RPMI7951 (cell line): ENCODE measurements at regions not wholly inside any gene's neighbourhood (a gene's known extent, or its start where the extent isn't known, plus 50 kb on each side); places are given as distances from the start of the nearest gene placed in this dataset.

Experiments
- DNase-seq: peaks from one replicate; pipeline ENCODE4 v3.0.0-alpha.2; 2012; ENCODE audit warnings: low read depth

DNA sequence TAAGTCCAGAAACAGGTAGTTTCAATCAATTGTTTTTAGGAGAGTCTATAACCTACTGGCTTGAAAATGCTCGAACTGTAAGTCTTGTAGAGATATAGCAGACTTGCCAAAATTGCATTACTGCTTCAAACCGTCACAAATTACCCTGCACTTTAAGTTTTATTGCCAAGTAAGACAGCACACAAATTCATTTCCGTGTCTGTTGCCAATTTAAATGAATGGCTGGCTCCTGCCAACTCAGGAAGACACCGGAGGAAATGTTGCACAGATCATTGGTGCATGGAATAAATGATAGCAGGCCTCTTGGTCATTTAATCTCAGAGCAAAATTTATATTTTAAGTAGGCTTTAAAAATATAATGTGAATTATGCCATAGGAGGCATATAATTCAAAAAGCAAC is 438.1 kb downstream of the HACE1 start:
- DNase-seq, result no peak

GRCh38 chr6:104418839-104419238 is 440.9 kb downstream of the HACE1 start:
- no peak for DNase-seq

- no peak for DNase-seq
Observed at GRCh38 chr6:104418125-104418524, 441.6 kb downstream of the HACE1 start.

DNA sequence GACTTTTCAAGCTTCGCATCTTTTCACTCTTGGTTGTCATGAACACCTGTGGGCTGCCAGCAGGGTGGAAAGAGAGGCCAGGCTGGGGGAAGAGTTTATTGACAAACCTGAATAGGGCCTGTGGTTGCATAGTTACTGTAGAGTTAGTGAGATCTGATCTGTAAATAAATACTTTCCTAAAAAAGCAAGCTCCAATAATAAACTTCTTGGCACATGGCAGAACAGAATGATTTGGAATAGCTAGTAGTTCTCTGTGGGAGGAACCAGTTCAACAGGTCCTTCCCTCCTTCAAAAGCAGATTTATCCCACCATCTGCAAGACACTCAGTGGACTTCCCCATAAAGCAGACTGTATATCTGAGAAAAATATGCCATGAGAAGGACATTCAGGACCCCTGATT is 445.0 kb downstream of the HACE1 start:
- no peak for DNase-seq

DNA sequence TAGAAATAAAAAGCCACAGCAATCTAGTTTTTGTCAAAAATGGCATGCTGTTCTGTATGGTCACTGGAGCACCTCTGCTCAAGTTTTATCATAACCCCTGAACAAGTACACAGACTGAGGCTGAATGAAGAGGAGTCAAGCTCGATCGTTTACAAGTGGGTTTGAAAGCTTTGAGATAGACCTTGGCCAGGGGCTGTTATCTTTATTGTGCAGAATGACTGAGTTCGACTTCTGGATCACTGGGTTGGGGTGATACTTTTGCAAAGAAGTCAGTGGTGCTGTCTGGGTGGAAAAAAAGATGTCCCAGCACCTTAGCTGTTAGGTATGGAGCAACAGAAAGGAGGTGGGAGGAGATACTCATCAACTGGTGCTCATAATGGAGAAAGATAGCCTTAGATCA is 446.0 kb downstream of the HACE1 start:
- DNase-seq, result no peak

DNA sequence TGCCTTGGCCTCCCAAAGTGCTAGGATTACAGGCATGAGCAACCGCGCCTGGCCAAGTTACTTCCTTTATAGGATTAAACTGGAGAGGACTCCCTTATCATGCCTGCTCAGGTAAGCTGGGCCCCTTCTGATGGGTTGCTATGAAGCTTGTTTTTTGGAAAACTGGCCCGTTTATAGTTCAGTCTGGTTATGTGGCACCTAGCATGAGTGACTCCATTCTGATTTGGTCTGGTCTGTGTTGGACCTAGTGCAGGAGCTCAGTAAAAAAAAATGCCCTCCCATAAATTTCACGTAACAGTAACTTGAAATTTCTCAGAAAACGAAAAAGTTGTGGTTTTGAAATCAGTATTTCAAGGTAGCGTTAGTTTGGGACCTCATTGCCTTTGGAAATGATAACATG is 448.4 kb downstream of the HACE1 start:
- DNase-seq, result no peak

DNA sequence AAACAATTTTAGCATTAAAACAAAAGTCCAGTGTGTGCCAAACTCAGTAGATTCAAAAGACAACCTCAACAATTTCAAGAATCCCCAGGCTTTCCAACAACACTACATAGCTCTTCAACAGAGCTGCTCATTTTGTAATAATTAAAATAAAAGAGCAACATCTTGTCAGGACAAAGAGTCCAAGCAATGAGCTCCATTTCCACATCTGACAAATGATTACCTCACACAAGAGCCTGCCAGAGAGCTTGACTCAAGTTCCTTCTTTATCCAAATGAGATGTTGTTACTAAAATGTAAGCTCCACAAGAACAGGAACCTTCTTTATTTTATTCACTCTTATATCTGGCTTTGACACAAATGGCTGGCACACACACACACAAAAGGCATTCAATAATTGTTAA is 449.8 kb downstream of the HACE1 start:
- no peak for DNase-seq

DNA sequence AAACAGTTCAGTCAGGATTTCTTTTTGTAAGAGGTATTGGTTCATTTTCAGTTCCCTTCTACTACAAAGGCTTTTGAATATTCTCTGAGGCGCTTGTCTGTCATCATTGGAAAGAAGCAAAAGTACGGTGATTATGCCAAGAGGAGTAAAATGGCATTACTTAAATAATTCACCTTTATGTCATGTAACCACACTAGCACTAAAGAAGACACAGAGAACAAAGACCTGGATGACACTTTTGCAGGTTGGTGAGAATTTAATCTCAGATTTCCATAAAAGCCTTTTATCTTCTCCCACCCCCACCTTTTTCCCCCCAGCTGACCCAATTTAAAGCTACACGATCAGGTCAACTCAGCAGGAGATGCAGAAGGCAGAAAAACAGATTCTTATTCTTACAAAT is 451.8 kb downstream of the HACE1 start:
- DNase-seq, result no peak

- DNase-seq, result no peak
Observed at GRCh38 chr6:104404377-104404776, 455.3 kb downstream of the HACE1 start.

DNA sequence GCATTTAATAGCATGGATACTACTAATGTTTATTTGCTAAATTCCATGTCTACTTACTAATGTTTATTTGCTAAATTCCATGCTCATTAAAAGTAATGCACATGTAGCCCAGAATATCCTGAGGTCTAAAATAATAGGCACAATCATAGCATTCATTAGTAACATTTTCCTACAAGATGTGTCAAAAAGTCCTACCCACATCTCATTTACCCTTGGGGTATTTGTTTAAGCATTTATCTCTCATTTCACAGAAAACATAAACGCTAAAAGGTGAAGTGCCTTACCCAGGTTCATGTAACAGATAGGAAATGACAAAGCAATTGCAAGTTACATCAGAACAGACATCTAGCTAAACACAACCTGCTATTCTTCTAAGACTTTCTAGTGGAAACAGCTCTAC is 457.1 kb downstream of the HACE1 start:
- no peak for DNase-seq

GRCh38 chr6:104401926-104402325 is 457.8 kb downstream of the HACE1 start:
- DNase-seq, result no peak

DNA sequence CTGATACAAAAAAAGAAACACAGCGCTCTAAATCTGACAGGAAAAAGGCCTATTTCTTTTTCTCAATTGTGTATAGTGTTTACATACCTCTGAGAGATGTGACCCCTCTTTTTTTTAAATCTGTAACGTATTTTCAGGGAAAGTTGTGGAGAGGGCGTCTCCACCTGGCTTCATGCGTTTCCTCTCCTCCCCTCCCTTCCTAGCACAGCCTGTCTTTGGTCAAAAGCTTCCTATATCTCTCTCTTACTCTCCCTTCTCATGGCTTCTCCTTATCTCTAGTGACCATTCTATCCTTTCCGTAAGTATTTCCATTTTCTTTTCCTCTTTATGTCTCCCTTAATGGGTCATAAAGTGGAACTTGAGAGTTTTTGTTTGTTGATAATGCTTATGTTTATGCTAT is 458.9 kb downstream of the HACE1 start:
- DNase-seq, result no peak

- no peak for DNase-seq
Observed at GRCh38 chr6:104396077-104396476, 463.6 kb downstream of the HACE1 start.

- no peak for DNase-seq
Observed at GRCh38 chr6:104381907-104382306, 477.8 kb downstream of the HACE1 start.

GRCh38 chr6:104365451-104366234 is 494.1 kb downstream of the HACE1 start:
- no peak for DNase-seq

- no peak for DNase-seq
Observed at GRCh38 chr6:104357928-104358327, 501.8 kb downstream of the HACE1 start.

DNA sequence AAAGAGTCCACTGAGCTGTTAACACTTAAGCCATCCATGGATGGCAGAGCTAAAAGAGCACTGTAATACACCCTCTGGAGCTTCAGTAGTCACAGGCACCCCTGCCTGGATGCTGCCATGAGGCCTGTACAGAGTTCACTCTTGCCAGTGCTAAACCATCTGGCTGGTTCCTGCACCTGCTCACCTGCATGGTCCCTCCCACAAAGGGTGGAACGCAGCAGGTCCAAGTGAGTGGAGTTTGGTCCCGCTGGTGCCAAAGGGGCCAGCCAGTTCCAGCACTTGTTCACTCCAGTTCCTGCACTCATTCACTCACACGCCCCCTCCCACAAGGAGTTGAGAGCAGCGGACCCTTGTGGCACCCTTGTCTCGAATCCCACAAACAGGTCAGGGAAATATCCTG is 503.5 kb downstream of the HACE1 start:
- DNase-seq, result no peak

DNA sequence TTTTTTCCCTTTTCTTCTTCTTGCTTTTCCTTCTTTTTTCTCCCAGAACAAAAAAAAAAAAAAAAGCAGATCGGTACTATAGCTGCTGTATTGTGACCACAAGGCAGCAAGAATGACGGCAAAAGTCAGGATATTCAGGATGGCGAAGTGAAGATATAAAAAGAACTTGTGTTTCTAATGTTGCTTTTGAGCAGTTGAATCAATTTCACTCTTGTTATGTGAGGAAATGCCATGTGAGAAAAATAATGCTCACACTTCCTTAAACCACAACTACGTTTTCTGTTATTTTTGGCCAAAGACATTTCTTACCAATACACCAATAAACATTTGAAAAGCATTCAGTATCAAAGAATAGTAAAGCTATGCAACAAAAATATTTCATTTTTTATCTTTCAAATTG is 510.5 kb downstream of the HACE1 start:
- DNase-seq, result no peak

DNA sequence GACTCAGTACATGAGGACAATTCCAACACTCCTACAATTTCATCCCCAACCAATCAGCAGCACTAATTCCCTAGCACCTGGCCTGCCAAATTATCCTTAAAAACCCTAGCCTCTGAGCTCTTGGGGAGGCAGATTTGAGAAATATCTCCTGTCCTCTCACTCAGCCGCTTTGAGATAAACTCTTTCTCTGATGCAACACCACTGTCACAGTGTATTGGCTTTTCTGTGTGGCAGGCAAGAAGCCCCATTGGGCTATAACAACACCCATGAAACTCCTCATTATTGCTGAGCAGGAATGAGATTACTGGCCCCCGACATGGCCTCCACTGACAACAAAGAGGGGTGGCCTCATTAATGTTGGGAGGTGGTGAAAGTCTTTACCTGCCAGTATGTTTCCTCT is 515.5 kb downstream of the HACE1 start:
- no peak for DNase-seq

DNA sequence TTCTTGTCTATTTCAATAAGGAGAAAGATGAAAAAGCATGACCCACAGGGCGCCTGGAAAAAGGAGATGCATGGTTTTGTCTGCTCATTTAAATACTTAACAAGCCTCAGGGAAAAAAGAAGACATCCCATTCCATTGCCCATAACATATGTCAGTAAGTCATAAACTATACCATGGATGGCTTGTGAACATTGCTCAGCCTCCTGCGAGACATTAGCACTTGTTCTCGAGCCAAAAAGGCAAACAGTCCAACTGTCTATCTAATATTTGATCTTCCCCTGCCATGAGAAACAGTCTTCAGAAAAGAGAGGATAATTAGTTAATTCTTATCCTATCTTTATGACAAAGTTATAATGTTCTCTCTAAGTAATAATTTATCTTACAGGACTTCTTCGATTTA is 527.4 kb downstream of the HACE1 start:
- DNase-seq, result no peak

DNA sequence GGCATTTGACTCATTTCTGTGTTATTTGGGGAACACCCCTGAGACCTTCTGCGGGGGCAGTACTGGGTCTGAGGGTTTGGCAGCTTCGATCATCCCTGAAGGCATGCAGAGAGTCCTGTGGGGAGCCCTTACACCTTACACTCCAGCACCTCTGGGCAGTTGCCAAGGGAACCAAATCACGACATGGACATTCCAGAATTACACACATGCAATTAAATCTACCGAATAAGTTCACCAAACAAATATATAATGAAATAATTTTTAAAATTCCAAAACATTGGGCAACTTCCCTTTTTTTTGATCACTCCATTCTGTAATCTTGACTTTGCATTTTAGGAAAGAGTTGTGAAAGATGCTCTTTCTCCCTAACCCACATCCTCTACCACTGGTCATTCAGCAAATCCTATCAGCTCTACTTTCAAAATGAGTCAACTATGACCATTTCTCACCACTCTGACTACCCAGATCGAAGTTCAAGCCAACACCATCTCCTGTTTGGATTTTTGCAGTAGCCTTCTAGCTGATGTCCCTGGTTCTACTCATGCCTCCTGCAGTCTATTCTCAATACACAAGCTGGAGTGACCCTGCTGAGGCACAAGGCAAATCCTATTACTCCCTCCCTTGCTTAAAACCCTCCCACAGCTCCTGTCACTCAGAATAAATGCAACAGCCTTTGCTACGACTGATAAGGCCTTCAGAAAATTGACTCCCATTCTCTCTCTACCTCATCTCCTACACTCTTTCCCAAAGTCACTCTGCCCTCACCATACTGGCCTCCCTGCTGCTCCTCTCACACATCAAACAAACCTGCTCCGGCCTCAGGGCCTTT is 533.3 kb downstream of the HACE1 start:
- no peak for DNase-seq

GRCh38 chr6:104325341-104326172 is 534.2 kb downstream of the HACE1 start:
- no peak for DNase-seq
